Astrocyte (in vitro differentiated cells and primary cell): ENCODE measurements at regions not wholly inside any gene's neighbourhood (a gene's known extent, or its start where the extent isn't known, plus 50 kb on each side); places are given as distances from the start of the nearest gene placed in this dataset.

Experiments used
- EZH2 ChIP-seq: IDR thresholded peaks from 2 replicates; pipeline ENCODE4 v1.6.1; 2012; ENCODE audit warnings: mild to moderate bottlenecking, low read length, inconsistent platforms; ENCODE audit not compliant: insufficient read depth
- TF ChIP-seq, protein P1 (sequence below): IDR thresholded peaks from 2 replicates; pipeline ENCODE4 v1.5.1; 2011; ENCODE audit warnings: low read depth, mild to moderate bottlenecking, inconsistent platforms, low read length, moderate library complexity; ENCODE audit not compliant: insufficient read depth

DNA sequence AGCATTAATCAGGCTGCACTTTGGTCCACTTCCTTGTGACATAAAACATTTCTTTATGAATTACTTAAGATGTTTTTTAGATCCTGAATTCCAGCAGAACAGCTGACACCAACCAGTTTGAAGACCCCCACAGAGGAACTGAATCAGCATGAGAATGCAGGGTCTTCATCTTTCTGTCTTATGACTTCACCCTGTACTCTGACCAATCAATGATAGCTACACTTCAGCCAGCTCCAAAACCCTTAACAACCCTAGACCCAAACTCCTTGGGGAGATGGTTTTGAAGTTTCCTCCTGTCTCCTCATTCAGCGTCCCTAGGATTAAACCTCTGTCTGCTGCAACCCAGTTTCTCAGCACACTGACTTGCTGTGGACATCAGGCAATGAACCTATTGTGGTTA is 175.0 kb downstream of the CTH start:
- TF ChIP-seq, protein P1, sequence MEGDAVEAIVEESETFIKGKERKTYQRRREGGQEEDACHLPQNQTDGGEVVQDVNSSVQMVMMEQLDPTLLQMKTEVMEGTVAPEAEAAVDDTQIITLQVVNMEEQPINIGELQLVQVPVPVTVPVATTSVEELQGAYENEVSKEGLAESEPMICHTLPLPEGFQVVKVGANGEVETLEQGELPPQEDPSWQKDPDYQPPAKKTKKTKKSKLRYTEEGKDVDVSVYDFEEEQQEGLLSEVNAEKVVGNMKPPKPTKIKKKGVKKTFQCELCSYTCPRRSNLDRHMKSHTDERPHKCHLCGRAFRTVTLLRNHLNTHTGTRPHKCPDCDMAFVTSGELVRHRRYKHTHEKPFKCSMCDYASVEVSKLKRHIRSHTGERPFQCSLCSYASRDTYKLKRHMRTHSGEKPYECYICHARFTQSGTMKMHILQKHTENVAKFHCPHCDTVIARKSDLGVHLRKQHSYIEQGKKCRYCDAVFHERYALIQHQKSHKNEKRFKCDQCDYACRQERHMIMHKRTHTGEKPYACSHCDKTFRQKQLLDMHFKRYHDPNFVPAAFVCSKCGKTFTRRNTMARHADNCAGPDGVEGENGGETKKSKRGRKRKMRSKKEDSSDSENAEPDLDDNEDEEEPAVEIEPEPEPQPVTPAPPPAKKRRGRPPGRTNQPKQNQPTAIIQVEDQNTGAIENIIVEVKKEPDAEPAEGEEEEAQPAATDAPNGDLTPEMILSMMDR: no peak
- TF ChIP-seq EZH2: no peak
